Esophagus muscularis mucosa (tissue), 3 donors: ENCODE measurements at regions not wholly inside any gene's neighbourhood (a gene's known extent, or its start where the extent isn't known, plus 50 kb on each side); places are given as distances from the start of the nearest gene placed in this dataset.

ENCODE experiments used
- POLR2A ChIP-seq: fragments of 450-650 bp; IDR thresholded peaks from one replicate; pipeline ENCODE4 v1.6.1; 2017; ENCODE audit warnings: antibody characterized with exemption, moderate library complexity, mild to moderate bottlenecking, low read depth
- TF ChIP-seq, protein P1 (sequence below), 3 experiments: fragments of 200-600 bp in 2 of 3; fragments of 450-650 bp in 1 of 3; sonication (generic) in 2 of 3; IDR thresholded peaks; one replicate each; pipeline ENCODE4 v1.5.1; 2017 to 2019; ENCODE audit warnings: antibody characterized with exemption in 3 of 3, mild to moderate bottlenecking in 2 of 3, moderate library complexity in 1 of 3

DNA sequence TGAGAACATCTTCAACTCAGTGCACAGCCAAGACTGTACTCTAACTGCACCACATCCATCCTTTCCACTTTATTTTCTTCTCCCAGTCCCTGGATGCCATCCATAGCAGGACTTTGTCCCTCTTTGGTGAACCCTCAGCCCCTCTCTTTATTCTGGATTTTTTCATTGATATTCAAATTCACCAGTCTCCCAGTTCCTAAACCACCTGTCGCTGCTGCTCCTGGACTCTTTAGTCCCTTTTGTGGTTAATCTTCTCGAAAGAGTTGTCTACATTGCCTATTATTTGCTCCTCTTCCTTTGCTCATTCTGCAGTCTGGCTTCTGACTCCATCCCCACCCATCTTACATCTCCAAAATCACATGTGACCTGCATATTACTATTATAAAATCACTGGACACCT is 59.4 kb upstream of the ZSWIM6 start:
- TF ChIP-seq, protein P1, sequence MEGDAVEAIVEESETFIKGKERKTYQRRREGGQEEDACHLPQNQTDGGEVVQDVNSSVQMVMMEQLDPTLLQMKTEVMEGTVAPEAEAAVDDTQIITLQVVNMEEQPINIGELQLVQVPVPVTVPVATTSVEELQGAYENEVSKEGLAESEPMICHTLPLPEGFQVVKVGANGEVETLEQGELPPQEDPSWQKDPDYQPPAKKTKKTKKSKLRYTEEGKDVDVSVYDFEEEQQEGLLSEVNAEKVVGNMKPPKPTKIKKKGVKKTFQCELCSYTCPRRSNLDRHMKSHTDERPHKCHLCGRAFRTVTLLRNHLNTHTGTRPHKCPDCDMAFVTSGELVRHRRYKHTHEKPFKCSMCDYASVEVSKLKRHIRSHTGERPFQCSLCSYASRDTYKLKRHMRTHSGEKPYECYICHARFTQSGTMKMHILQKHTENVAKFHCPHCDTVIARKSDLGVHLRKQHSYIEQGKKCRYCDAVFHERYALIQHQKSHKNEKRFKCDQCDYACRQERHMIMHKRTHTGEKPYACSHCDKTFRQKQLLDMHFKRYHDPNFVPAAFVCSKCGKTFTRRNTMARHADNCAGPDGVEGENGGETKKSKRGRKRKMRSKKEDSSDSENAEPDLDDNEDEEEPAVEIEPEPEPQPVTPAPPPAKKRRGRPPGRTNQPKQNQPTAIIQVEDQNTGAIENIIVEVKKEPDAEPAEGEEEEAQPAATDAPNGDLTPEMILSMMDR (IDR thresholded peaks at IDR 0.05) = no peak
- no peak for TF ChIP-seq POLR2A
